CD4-positive, alpha-beta T cell treated with Interleukin-17A for 4 hours (primary cell): ENCODE measurements at regions not wholly inside any gene's neighbourhood (a gene's known extent, or its start where the extent isn't known, plus 50 kb on each side); places are given as distances from the start of the nearest gene placed in this dataset.
A peak's percentile ranks its signal among the peaks of the same experiment; 100 is the strongest.
"Not testable (repeated sequence)": the region's sequence is repeated elsewhere in the genome, so short reads cannot be mapped to it uniquely, and the experiment has no call there.

Experiments used
- DNase-seq: peaks from one replicate; pipeline ENCODE4 v3.0.0-alpha.2; 2020; ENCODE audit warnings: mixed read lengths

- DNase-seq, result no peak
Observed at GRCh38 chr10:31124852-31125251, 93.2 kb upstream of the ZNF438 start.

- DNase-seq, result no peak
Observed at GRCh38 chr10:31125789-31126188, 94.1 kb upstream of the ZNF438 start.

- DNase-seq, result no peak
Observed at GRCh38 chr10:31126593-31126992, 94.9 kb upstream of the ZNF438 start.

GRCh38 chr10:31128536-31128935, 96.9 kb upstream of the ZNF438 start:
- DNase-seq, result no peak

- DNase-seq, result no peak
Observed at GRCh38 chr10:31129271-31129670, 97.6 kb upstream of the ZNF438 start.

GRCh38 chr10:31129880-31130405, 98.3 kb upstream of the ZNF438 start:
- DNase-seq, result no peak

DNA sequence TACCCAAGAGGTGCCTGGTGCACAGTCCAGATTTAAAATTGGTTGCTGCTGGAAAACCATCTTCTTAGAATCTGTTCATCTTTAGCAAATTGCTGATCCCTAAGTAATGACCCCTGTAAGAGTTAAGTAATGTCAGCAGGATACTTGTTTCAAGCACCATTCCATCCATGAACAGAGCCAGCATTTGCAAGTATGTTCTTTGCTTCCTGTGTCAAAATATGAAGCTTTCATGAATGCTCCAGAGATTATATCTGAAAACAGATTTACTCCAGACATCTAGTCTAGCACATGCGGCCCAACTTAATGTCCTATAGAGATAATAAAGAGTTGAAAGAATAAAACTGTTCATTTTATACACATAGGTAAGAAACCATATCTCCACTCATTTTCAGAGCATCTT, 98.7 kb upstream of the ZNF438 start:
- no peak for DNase-seq

DNA sequence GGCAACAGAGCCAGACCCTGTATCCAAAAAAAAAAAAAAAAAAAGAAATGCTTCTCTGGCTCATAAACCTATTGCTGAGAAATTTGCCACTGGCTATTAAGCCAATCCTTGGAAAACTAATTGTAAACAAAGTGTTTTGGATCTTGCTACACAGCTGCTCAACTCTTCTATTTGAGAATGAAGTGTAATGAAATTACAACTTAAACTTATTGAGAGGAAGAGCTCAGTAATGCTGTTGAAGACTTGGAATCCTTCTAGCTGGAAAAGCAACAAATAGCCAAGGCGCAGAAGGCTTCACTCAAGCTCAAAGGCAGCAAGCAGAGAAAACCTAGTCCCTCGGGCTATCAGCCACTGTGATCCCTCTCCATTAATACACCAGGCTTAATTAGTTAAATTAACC, 99.6 kb upstream of the ZNF438 start:
- DNase-seq, result no peak

- DNase-seq, result no peak
Observed at GRCh38 chr10:31132681-31133244, 101.1 kb upstream of the ZNF438 start.

- DNase-seq, result no peak
Observed at GRCh38 chr10:31133251-31133791, 101.7 kb upstream of the ZNF438 start.

- peak; percentile 86 for DNase-seq
Observed at GRCh38 chr10:31133792-31134310, 102.2 kb upstream of the ZNF438 start.

GRCh38 chr10:31134311-31134952, 102.8 kb upstream of the ZNF438 start:
- peak; percentile 13 for DNase-seq

DNA sequence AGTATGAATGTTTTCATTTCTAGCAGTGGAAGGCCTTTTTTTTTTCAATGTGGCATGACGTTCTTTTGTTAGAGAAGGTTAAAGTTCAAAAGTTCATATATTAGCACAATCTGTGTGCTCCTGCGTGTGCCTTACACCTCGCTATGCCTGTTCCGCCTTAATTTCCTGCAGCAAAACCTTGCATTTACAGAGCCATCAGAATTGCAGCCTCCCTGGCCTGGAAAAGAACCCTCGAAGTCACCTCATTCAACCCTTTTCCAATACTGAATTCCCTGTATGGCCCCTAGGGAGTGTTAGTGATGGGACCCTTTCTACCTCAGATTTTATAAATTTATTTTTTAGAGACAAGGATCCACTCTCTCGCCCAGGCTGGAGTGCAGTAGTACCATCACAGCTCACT, 103.5 kb upstream of the ZNF438 start:
- peak; percentile 20 for DNase-seq

GRCh38 chr10:31135791-31136190, 104.1 kb upstream of the ZNF438 start:
- DNase-seq, result not testable (repeated sequence)

GRCh38 chr10:31136386-31136785, 104.7 kb upstream of the ZNF438 start:
- DNase-seq, result no peak

GRCh38 chr10:31136930-31137885, 105.5 kb upstream of the ZNF438 start:
- peak; percentile 20 for DNase-seq

DNA sequence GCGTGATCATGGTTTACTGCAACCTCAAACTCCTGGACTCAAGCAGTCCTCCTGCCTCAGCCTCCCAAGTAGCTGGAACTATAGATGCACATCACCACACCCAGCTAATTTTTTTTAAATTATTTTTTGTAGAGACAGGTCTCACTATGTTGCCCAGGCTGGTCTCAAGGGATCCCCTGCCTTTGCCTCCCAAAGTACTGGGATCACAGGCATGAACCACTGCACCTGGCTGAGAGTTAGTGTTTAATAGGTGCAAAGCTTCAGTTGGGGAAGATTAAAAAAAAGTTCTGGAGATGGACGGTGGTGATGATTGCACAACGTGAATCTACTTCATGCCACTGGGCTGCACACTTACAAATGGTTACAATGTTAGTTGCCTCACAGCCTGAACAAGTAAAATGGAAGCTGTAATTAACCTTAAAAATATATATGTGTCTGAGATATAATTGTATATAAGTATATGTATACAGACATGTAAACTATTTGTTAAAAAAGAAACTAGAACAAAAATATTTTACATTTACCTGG, 106.4 kb upstream of the ZNF438 start:
- DNase-seq, result no peak

DNA sequence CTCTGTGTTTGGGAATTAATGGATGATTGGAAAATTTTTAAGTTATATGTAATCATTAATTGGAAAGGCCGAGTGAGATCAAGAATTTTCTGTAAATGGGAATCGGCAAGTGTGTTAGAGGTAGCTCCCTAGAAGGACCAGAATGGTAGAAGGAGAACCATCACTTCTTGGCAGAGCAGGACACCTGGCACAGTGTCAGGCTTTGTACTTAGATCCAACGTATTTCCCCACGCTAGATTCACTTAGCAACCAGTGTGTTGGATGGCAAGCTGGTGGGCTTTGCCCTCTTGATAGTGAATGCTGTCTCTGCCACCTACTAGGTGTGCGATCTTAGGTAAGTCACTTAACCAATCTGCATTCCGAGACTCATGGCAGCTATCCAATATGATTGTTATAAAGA, 107.8 kb upstream of the ZNF438 start:
- DNase-seq, result no peak

DNA sequence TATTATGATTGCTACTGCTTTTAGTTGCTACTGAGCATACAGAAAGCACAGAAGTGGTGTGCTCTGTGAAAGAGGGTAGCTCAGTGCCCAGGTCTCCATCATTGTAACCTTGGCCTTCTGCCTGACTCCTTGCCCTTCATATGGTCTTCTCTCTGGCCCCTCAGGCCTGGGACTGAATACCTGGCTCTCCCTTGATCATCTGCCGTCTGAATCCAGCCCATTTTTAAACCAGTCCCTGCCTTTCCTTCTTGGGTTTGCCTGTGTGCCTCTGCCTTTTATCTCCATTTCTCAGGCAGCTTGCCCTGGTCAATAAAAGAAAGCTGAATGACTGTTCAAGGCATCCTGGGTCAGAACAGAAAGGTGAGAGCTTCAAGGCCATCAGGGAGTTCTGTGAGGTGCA, 109.1 kb upstream of the ZNF438 start:
- no peak for DNase-seq

- DNase-seq, result no peak
Observed at GRCh38 chr10:31142026-31142425, 110.4 kb upstream of the ZNF438 start.

DNA sequence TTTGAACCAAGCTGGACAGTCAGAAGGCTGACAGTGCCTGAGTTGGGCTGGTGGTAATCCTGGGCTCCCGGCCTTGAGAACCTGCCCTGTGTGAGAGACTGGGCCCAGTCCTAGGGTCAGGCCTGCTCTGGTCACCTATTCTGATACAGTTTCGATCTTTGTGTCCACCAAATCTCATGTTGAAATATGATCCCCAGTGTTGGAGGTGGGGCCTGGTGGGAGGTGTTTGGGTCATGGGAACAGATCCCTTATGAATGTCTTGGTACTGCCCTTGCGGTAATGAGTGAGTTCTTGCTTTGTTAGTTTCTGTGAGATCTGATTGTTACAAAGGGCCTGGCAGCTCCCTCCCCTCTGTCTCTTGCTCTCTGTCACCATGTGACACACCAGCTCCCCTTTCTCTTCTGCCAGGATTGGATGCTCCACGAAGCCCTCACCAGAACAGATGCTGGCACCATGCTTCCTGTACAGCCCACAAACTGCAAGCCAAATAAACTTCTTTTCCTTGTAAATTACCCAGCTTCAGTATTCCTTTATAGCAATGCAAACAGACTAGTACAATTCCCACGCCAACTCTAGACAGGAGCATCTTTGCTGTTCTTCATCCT, 111.8 kb upstream of the ZNF438 start:
- no peak for DNase-seq

GRCh38 chr10:31145986-31146385, 114.3 kb upstream of the ZNF438 start:
- no peak for DNase-seq
